MV-4-11 (cell line): ENCODE measurements at regions not wholly inside any gene's neighbourhood (a gene's known extent, or its start where the extent isn't known, plus 50 kb on each side); places are given as distances from the start of the nearest gene placed in this dataset.

Experiments
- DNase-seq: peaks from one replicate; lab custom pipeline; 2025; lab: John Stamatoyannopoulos, UW

- DNase-seq: peak; percentile 82
Measured at GRCh38 chr4:4693258-4693657, 151.4 kb upstream of the STX18 start.

GRCh38 chr4:4690854-4691253, 149.0 kb upstream of the STX18 start:
- DNase-seq: no peak

GRCh38 chr4:4689694-4690440, 148.0 kb upstream of the STX18 start:
- peak; percentile 69 for DNase-seq

GRCh38 chr4:4687935-4688727, 146.3 kb upstream of the STX18 start:
- no peak for DNase-seq

- DNase-seq: no peak
Measured at GRCh38 chr4:4687100-4687499, 145.3 kb upstream of the STX18 start.

GRCh38 chr4:4685810-4686795, 144.3 kb upstream of the STX18 start:
- no peak for DNase-seq

GRCh38 chr4:4681653-4682052, 139.8 kb upstream of the STX18 start:
- DNase-seq: no peak

GRCh38 chr4:4680758-4681157, 138.9 kb upstream of the STX18 start:
- DNase-seq: no peak

- no peak for DNase-seq
Measured at GRCh38 chr4:4680243-4680642, 138.4 kb upstream of the STX18 start.

GRCh38 chr4:4677556-4678522, 136.0 kb upstream of the STX18 start:
- DNase-seq: peak; percentile 1

GRCh38 chr4:4675641-4676040, 133.8 kb upstream of the STX18 start:
- DNase-seq: no peak

GRCh38 chr4:4675051-4675581, 133.3 kb upstream of the STX18 start:
- no peak for DNase-seq

GRCh38 chr4:4673070-4673469, 131.2 kb upstream of the STX18 start:
- no peak for DNase-seq

- no peak for DNase-seq
Measured at GRCh38 chr4:4672402-4672801, 130.6 kb upstream of the STX18 start.

GRCh38 chr4:4671774-4672349, 130.0 kb upstream of the STX18 start:
- DNase-seq: no peak

GRCh38 chr4:4670869-4671268, 129.0 kb upstream of the STX18 start:
- peak; percentile 71 for DNase-seq

GRCh38 chr4:4668355-4669210, 126.7 kb upstream of the STX18 start:
- DNase-seq: peak; percentile 93

GRCh38 chr4:4667622-4668081, 125.8 kb upstream of the STX18 start:
- no peak for DNase-seq
